HL-60 (cell line): ENCODE measurements at regions not wholly inside any gene's neighbourhood (a gene's known extent, or its start where the extent isn't known, plus 50 kb on each side); places are given as distances from the start of the nearest gene placed in this dataset.

Experiments
- DNase-seq, 2 experiments: peaks; one replicate each; pipeline ENCODE4 v3.0.0-alpha.2; 2010 to 2020; ENCODE audit warnings: low read depth in 1 of 2, low spot score in 1 of 2
- H3K27ac ChIP-seq: fragments of 250-450 bp; sonication (Bioruptor Pico); replicated peaks from 2 replicates; pipeline ENCODE4 v1.5.1; 2020; ENCODE audit warnings: mild to moderate bottlenecking, moderate library complexity
- H3K27me3 ChIP-seq: fragments of 250-450 bp; sonication (Bioruptor Pico); 2 replicates; pipeline ENCODE4 v1.5.1; 2021; ENCODE audit warnings: mild to moderate bottlenecking, moderate library complexity; ENCODE audit not compliant: insufficient read depth, poor library complexity, severe bottlenecking
- H3K4me3 ChIP-seq: replicated peaks from 2 replicates; pipeline ENCODE4 v1.5.1; 2011; ENCODE audit warnings: mild to moderate bottlenecking, control low read depth, low read length; ENCODE audit not compliant: insufficient read depth
- GABPA ChIP-seq: IDR thresholded peaks from 2 replicates; pipeline ENCODE4 v1.6.1; 2012; ENCODE audit warnings: low read depth
- POLR2AphosphoS5 ChIP-seq: IDR thresholded peaks from 2 replicates; pipeline ENCODE4 v1.6.1; 2012; ENCODE audit warnings: low read depth
- SPI1 ChIP-seq: IDR thresholded peaks from 2 replicates; pipeline ENCODE4 v1.6.1; 2012; ENCODE audit warnings: low read depth, mild to moderate bottlenecking, borderline replicate concordance
- TF ChIP-seq, protein P1 (sequence below): IDR thresholded peaks from one replicate; pipeline ENCODE4 v1.5.1; 2011; ENCODE audit warnings: low read length, control low read depth, inconsistent platforms; ENCODE audit not compliant: insufficient read depth
- TF ChIP-seq, protein P2 (sequence below): IDR thresholded peaks from 2 replicates; pipeline ENCODE4 v1.6.1; 2012; ENCODE audit warnings: low read depth; ENCODE audit not compliant: insufficient replicate concordance

DNA sequence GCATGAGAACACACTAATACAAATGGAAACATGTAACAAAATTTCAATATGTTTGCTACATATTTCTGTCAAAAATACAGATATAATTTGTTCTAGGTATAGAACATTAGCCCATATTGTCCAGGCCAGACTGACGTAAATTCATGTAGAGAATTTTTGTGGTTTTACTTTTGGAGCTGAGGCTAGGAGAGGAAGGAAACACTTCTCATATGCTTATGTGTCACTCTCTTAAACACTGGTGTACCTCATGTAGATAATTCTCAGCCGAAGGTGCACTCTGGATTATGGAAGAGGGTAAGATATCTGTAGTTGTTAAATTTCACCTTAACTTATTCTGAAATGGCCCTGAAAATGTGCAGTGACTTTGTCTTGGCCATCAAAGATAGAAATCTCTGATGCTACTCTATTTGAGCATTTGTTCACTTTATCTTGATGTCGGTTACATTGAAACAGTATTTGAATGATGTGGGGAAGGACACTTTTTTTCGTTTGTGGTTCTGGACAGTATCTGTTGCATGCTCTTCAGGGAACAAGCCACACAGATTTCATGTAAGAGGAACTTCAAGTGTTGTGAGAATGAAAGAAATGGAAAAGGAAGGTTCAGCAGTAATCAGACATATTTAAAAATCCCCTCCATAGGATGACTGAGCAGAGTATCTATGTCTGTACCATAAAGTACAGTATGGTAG lies 202.7 kb downstream of the SPATA31D1 start:
- DNase-seq, result no peak
- H3K27me3 ChIP-seq, result no peaks in the 10 kb centered on the region
- H3K27ac ChIP-seq, result no peak overlapping the region
- no peak for TF ChIP-seq SPI1
- TF ChIP-seq, protein P1, sequence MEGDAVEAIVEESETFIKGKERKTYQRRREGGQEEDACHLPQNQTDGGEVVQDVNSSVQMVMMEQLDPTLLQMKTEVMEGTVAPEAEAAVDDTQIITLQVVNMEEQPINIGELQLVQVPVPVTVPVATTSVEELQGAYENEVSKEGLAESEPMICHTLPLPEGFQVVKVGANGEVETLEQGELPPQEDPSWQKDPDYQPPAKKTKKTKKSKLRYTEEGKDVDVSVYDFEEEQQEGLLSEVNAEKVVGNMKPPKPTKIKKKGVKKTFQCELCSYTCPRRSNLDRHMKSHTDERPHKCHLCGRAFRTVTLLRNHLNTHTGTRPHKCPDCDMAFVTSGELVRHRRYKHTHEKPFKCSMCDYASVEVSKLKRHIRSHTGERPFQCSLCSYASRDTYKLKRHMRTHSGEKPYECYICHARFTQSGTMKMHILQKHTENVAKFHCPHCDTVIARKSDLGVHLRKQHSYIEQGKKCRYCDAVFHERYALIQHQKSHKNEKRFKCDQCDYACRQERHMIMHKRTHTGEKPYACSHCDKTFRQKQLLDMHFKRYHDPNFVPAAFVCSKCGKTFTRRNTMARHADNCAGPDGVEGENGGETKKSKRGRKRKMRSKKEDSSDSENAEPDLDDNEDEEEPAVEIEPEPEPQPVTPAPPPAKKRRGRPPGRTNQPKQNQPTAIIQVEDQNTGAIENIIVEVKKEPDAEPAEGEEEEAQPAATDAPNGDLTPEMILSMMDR, result no peak
- H3K4me3 ChIP-seq, result no peak overlapping the region

DNA sequence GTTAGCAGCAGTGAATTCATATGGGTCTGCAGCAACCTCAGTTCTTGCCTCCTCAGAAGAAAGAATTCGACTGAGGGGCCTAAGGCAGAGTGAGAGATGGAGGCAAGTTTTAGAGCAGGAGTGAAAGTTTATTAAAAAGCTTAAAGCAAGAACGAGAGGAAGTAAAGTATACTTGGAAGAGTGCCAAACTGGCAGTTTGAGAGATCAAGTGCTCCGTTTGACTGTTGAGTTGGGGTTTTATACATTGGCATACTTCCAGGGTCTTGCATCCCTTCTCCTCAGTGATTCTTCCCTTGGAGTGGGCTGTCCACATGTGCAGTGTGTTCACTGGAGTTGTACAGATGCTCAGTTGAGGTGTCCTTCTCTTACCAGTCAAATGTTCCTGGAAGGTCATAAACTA lies 203.6 kb downstream of the SPATA31D1 start:
- TF ChIP-seq POLR2AphosphoS5, result no peak
- TF ChIP-seq SPI1, result no peak
- TF ChIP-seq, protein P1, result no peak
- no peak overlapping the region for H3K27ac ChIP-seq
- no peak for DNase-seq
- no peaks in the 10 kb centered on the region for H3K27me3 ChIP-seq
- H3K4me3 ChIP-seq, result no peak overlapping the region

DNA sequence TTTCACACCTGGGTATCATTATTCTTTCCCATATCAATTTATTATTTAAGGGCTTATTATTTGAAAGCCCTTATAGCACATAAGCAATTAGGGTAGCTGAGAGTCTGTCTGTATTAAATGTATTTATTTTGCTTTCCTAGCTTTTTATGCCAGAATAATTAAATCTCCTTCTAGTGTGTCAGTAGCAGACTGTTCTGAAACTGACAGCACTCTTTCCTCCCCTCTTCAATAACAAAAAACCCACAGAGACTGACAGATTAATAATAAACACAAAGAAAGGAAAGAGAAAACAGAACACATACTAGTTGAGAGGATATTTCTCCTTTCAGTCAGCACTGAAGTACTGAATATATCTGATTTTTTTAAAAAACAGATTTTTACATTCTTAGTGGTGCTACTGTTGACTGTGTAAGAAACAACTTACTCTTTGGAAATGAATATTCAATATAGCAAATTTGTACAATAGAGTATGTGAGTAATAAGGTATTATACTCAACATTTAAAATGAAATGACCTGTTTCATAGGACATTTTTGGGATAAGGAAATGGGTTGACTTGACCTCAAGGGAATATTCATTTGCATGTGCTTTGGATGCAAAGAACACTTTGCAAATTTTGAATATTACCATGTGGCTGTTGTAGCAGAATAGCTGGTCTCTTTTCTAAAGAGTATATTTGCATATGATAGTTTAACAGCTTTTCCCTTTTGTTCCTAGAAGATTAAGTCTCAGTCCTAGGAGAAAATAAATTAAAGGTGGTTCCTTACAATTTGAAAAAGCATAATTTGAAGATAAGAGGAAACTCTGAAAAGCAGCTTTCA lies 208.3 kb downstream of the SPATA31D1 start:
- Histone ChIP-seq H3K27me3 (no peaks in the 10 kb centered on the region), H3K4me3 (no peak overlapping the region), H3K27ac (no peak overlapping the region)
- DNase-seq, result no peak
- no peak for TF ChIP-seq SPI1
- TF ChIP-seq, protein P1, result no peak
- TF ChIP-seq, protein P2, sequence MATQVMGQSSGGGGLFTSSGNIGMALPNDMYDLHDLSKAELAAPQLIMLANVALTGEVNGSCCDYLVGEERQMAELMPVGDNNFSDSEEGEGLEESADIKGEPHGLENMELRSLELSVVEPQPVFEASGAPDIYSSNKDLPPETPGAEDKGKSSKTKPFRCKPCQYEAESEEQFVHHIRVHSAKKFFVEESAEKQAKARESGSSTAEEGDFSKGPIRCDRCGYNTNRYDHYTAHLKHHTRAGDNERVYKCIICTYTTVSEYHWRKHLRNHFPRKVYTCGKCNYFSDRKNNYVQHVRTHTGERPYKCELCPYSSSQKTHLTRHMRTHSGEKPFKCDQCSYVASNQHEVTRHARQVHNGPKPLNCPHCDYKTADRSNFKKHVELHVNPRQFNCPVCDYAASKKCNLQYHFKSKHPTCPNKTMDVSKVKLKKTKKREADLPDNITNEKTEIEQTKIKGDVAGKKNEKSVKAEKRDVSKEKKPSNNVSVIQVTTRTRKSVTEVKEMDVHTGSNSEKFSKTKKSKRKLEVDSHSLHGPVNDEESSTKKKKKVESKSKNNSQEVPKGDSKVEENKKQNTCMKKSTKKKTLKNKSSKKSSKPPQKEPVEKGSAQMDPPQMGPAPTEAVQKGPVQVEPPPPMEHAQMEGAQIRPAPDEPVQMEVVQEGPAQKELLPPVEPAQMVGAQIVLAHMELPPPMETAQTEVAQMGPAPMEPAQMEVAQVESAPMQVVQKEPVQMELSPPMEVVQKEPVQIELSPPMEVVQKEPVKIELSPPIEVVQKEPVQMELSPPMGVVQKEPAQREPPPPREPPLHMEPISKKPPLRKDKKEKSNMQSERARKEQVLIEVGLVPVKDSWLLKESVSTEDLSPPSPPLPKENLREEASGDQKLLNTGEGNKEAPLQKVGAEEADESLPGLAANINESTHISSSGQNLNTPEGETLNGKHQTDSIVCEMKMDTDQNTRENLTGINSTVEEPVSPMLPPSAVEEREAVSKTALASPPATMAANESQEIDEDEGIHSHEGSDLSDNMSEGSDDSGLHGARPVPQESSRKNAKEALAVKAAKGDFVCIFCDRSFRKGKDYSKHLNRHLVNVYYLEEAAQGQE, result no peak
- no peak for TF ChIP-seq GABPA
- no peak for TF ChIP-seq POLR2AphosphoS5

DNA sequence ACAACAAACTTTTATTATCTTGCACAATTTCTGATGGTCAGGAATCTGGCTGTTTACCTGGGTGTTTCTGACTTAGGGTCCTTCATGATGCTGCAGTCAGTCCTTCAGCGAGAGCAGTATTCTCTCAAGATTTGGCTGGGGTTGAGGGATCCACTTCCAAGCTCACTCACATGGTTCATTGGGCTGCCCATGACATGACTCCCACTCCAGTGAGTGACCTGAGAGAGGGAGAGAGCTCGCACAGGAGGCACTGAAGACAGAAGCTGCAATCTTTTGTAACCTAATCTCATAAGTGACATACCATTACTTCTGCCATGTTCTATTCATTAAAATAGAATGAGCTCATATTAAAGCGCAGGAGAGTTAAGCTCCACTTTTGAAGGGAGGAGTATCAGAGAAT lies 212.6 kb downstream of the SPATA31D1 start:
- TF ChIP-seq POLR2AphosphoS5 (no peak), GABPA (no peak), SPI1 (no peak)
- TF ChIP-seq, protein P1, result no peak
- TF ChIP-seq, protein P2, result no peak
- no peak overlapping the region for H3K27ac ChIP-seq
- no peaks in the 10 kb centered on the region for H3K27me3 ChIP-seq
- no peak for DNase-seq
- H3K4me3 ChIP-seq, result no peak overlapping the region
